ENCODE measurements at regions not wholly inside any gene's neighbourhood (a gene's known extent, or its start where the extent isn't known, plus 50 kb on each side); places are given as distances from the start of the nearest gene placed in this dataset.

- no peak for TF ChIP-seq CTCF (IDR thresholded peaks at IDR 0.05; ENCODE audit: low read depth, low read length, missing control alignments)
- no peak overlapping the region for H3K4me3 ChIP-seq (ENCODE audit: low read depth, low read length)
- no peak for DNase-seq (ENCODE audit: low read depth)
Measured at GRCh38 chr15:29910068-29910467, 87.8 kb upstream of the TJP1 start.

- no peak for TF ChIP-seq CTCF (IDR thresholded peaks at IDR 0.05; ENCODE audit: low read depth, low read length, missing control alignments)
- DNase-seq (ENCODE audit: low read depth) = no peak
- no peak overlapping the region for H3K4me3 ChIP-seq (ENCODE audit: low read depth, low read length)
Measured at GRCh38 chr15:29904757-29905417, 82.6 kb upstream of the TJP1 start.

GRCh38 chr15:29903785-29904464, 81.7 kb upstream of the TJP1 start:
- TF ChIP-seq CTCF (IDR thresholded peaks at IDR 0.05; ENCODE audit: low read depth, low read length, missing control alignments) = no peak
- no peak for DNase-seq (ENCODE audit: low read depth)
- H3K4me3 ChIP-seq (ENCODE audit: low read depth, low read length) = no peak overlapping the region

- DNase-seq (ENCODE audit: low read depth) = no peak
- no peak overlapping the region for H3K4me3 ChIP-seq (ENCODE audit: low read depth, low read length)
- TF ChIP-seq CTCF (IDR thresholded peaks at IDR 0.05; ENCODE audit: low read depth, low read length, missing control alignments) = no peak
Measured at GRCh38 chr15:29903028-29903427, 80.8 kb upstream of the TJP1 start.

GRCh38 chr15:29900237-29901189, 78.2 kb upstream of the TJP1 start:
- H3K4me3 ChIP-seq (ENCODE audit: low read depth, low read length) = no peak overlapping the region
- no peak for DNase-seq (ENCODE audit: low read depth)
- no peak for TF ChIP-seq CTCF (IDR thresholded peaks at IDR 0.05; ENCODE audit: low read depth, low read length, missing control alignments)

- no peak for TF ChIP-seq CTCF (IDR thresholded peaks at IDR 0.05; ENCODE audit: low read depth, low read length, missing control alignments)
- no peak overlapping the region for H3K4me3 ChIP-seq (ENCODE audit: low read depth, low read length)
- DNase-seq (ENCODE audit: low read depth) = no peak
Measured at GRCh38 chr15:29896062-29896461, 73.8 kb upstream of the TJP1 start.
